ENCODE measurements at regions not wholly inside any gene's neighbourhood (a gene's known extent, or its start where the extent isn't known, plus 50 kb on each side); places are given as distances from the start of the nearest gene placed in this dataset.

- FAIRE-seq: no peak
- Histone ChIP-seq H4K20me1 (replicated peaks in 1 of 2; ENCODE audit: control insufficient read depth in 1 of 2, insufficient read depth in 2 of 2, low read length in 2 of 2) (no peaks in the 10 kb centered on the region), H2BK12ac (ENCODE audit: low read depth, low read length) (no peak overlapping the region), H3K79me1 (ENCODE audit: low read depth, low read length) (no peaks in the 10 kb centered on the region), H2AFZ (ENCODE audit: low read length) (no peak overlapping the region), H3K4me1 (replicated peaks in 1 of 4; ENCODE audit: control insufficient read depth in 3 of 4, insufficient read depth in 4 of 4, low read length in 3 of 4) (no peaks in the 10 kb centered on the region), H3K23ac (ENCODE audit: insufficient read length) (no peak overlapping the region), H3K4me3 (ENCODE audit: extremely low read depth in 1 of 4, insufficient read depth in 2 of 4, low read depth in 3 of 4, low read length in 4 of 4) (no peak overlapping the region), H3K9ac (replicated peaks in 1 of 4; ENCODE audit: extremely low read depth in 1 of 4, low read depth in 3 of 4, low read length in 3 of 4) (no peak overlapping the region), H3K23me2 (ENCODE audit: low read depth, low read length) (no peaks in the 10 kb centered on the region), H3K27me3 (replicated peaks in 1 of 4; ENCODE audit: control insufficient read depth in 3 of 4, extremely low read depth in 1 of 4, insufficient read depth in 3 of 4, low read length in 3 of 4) (no peaks in the 10 kb centered on the region), H3K79me2 (ENCODE audit: control insufficient read depth in 1 of 2, insufficient read depth in 2 of 2, low read length in 2 of 2) (no peaks in the 10 kb centered on the region), H2BK15ac (ENCODE audit: low read length) (no peak overlapping the region), H4K91ac (replicated peaks; ENCODE audit: insufficient read length, low read length) (no peak overlapping the region), H3K4ac (replicated peaks; ENCODE audit: insufficient read length, low read depth, low read length) (no peak overlapping the region), H3K56ac (replicated peaks; ENCODE audit: insufficient read length, low read depth, low read length) (no peak overlapping the region), H2BK20ac (ENCODE audit: low read length) (no peak overlapping the region), H2AK5ac (ENCODE audit: low read depth, low read length) (no peak overlapping the region), H2BK120ac (replicated peaks; ENCODE audit: low read depth, low read length) (no peak overlapping the region), H3K27ac (ENCODE audit: low read depth, low read length) (no peak overlapping the region), H3K14ac (ENCODE audit: insufficient read length) (no peak overlapping the region), H3K18ac (ENCODE audit: extremely low read depth, low read length) (no peak overlapping the region), H2BK5ac (ENCODE audit: low read depth, low read length) (no peak overlapping the region), H4K8ac (ENCODE audit: extremely low read depth, insufficient read depth, low read length) (no peak overlapping the region), H3K9me3 (ENCODE audit: insufficient read depth in 2 of 2, low read depth in 1 of 2, low read length in 1 of 2) (peaks cover 67 to 70% of the 10 kb centered on the region in 2 experiments), H4K5ac (ENCODE audit: insufficient read length, low read depth, low read length) (no peak overlapping the region), H3K36me3 (ENCODE audit: control insufficient read depth in 2 of 4, insufficient read depth in 4 of 4, low read length in 3 of 4) (no peaks in the 10 kb centered on the region), H3K4me2 (ENCODE audit: insufficient read depth in 1 of 2, low read depth in 2 of 2, low read length in 2 of 2) (no peak overlapping the region)
- no peak for DNase-seq (ENCODE audit: low read depth in 1 of 2, low spot score in 2 of 2)
- TF ChIP-seq TEAD4 (IDR thresholded peaks at IDR 0.05; ENCODE audit: low read depth, low read length) (no peak), ATF2 (IDR thresholded peaks at IDR 0.05; ENCODE audit: low read length) (no peak), JUND (IDR thresholded peaks at IDR 0.05; ENCODE audit: low read length) (no peak), SIN3A (conservative IDR thresholded peaks at IDR 0.05 in 1 of 2, IDR thresholded peaks at IDR 0.05 in 1 of 2; ENCODE audit: low read depth in 1 of 2, low read length in 2 of 2) (no peak), E2F6 (IDR thresholded peaks at IDR 0.05) (no peak), ZNF274 (IDR thresholded peaks at IDR 0.05; ENCODE audit: borderline replicate concordance, extremely low read depth, low read length) (peak; percentile 89), POU5F1 (IDR thresholded peaks at IDR 0.05; ENCODE audit: low read depth, low read length) (no peak)
- ChIA-PET CTCF (ENCODE audit: partially characterized antibody) (no interaction called here), POLR2A (ENCODE audit: partially characterized antibody) (no interaction called here)
- WGBS, 2 experiments (ENCODE audit: extremely low coverage in 1 of 2, insufficient coverage in 1 of 2, insufficient read length in 1 of 2, insufficient replicate concordance in 2 of 2, low coverage in 1 of 2, low lambda C conversion rate in 2 of 2, missing lambda C conversion rate in 1 of 2): 77% methylated on average over 6 of the region's 6 CpGs; no CpG with 5 or more reads in 1 of the 2 experiments
Measured at GRCh38 chr7:56639173-56639746, 493.0 kb downstream of the ZNF479 start.

Measured in H1 (cell line).